T-helper 17 cell (primary cell): ENCODE measurements at regions not wholly inside any gene's neighbourhood (a gene's known extent, or its start where the extent isn't known, plus 50 kb on each side); places are given as distances from the start of the nearest gene placed in this dataset.
"Not testable (repeated sequence)": the region's sequence is repeated elsewhere in the genome, so short reads cannot be mapped to it uniquely, and the experiment has no call there.

Experiments
- ATAC-seq: fragments of 150-1000 bp; cut with Tn5 transposase; 2 replicates; pipeline ENCODE4 v1.10.0; 2021; ENCODE audit warnings: mild to moderate bottlenecking, moderate library complexity
- DNase-seq, 3 donors: peaks; one replicate each; pipeline versions ENCODE4 v3.0.0 to v3.0.0-alpha.2; 2020 to 2021
- H3K9me3 ChIP-seq: one replicate; pipeline ENCODE4 v1.7.0; 2013; ENCODE audit warnings: low read length, mild to moderate bottlenecking; ENCODE audit not compliant: control insufficient read depth, poor library complexity, severe bottlenecking
- H3K27ac Mint-ChIP-seq: one replicate; pipeline ENCODE4 v1.8.0; 2022; ENCODE audit warnings: mild to moderate bottlenecking, moderate library complexity, mixed read lengths
- H3K27me3 Mint-ChIP-seq: one replicate; pipeline ENCODE4 v1.8.0; 2022; ENCODE audit warnings: mixed read lengths
- H3K36me3 Mint-ChIP-seq: one replicate; pipeline ENCODE4 v1.8.0; 2022; ENCODE audit warnings: low read depth, mixed read lengths
- H3K4me1 Mint-ChIP-seq: one replicate; pipeline ENCODE4 v1.8.0; 2022; ENCODE audit warnings: mild to moderate bottlenecking, mixed read lengths
- H3K4me3 Mint-ChIP-seq: one replicate; pipeline ENCODE4 v1.8.0; 2022; ENCODE audit warnings: mild to moderate bottlenecking, moderate library complexity, mixed read lengths

DNA sequence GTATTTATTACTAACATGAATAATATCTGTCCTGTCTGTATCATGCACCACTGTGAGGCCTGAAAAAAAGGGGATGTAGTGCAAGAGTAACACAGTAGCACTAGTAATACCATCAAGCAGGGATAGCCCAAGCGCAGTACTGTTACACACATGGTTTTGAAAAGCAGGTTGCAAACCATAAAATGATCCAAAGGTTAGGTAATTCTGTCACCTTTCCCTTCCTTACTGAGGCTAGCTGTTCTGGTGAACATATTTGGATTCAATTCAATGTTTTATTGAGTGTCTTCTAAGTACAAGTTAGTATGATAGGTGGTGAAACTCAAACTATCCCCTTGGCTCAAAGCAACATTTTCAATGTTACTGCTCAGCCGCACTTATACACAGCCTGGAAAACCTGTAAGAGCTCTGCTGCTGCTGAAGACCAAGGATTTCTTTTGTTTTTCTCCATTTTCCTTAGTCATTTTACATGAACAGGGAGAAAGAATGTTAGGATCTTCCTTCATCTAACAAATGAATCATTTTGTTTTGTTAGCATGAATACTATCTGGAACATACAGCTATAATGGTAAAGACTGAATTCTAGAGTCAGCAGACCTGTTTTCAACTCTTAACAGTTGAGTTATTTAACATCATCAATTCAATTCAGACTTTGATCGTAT is 102.5 kb upstream of the ITPRID2 start:
- peaks cover 10% of the 10 kb centered on the region for H3K27me3 Mint-ChIP-seq
- H3K4me1 Mint-ChIP-seq: no peaks in the 10 kb centered on the region
- no peaks in the 10 kb centered on the region for H3K9me3 ChIP-seq
- H3K4me3 Mint-ChIP-seq: no peak overlapping the region
- no peak overlapping the region for H3K27ac Mint-ChIP-seq
- ATAC-seq: no peak
- H3K36me3 Mint-ChIP-seq: no peaks in the 10 kb centered on the region
- DNase-seq: no peak

DNA sequence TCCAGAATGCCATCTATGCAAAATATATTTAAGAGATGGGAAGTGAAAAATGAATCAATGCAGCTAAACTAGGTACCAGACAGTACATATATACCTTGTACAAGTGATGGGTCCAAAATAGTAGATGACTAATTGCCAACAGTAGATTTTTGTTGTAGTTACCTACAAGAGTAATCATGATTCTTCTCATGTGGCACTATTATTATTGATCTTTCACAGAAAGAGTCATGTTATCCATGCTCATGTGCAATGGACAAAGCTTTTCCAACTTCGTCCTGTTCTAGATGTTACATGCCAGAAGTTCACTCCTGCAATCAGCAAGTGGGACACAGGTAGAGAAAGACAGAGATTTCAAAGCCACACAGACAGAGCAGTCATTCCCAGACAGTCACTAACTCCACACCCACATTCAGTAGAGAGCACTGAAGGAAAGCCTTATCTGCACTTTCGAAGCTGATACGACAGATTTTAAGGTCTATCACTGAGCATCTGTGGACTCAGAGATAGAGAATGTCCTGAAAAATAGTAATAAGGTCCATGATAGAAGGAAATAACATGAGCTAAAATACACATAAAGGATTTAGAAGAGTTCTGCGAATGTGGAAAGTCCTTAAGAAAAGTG is 101.6 kb upstream of the ITPRID2 start:
- no peak overlapping the region for H3K4me3 Mint-ChIP-seq

DNA sequence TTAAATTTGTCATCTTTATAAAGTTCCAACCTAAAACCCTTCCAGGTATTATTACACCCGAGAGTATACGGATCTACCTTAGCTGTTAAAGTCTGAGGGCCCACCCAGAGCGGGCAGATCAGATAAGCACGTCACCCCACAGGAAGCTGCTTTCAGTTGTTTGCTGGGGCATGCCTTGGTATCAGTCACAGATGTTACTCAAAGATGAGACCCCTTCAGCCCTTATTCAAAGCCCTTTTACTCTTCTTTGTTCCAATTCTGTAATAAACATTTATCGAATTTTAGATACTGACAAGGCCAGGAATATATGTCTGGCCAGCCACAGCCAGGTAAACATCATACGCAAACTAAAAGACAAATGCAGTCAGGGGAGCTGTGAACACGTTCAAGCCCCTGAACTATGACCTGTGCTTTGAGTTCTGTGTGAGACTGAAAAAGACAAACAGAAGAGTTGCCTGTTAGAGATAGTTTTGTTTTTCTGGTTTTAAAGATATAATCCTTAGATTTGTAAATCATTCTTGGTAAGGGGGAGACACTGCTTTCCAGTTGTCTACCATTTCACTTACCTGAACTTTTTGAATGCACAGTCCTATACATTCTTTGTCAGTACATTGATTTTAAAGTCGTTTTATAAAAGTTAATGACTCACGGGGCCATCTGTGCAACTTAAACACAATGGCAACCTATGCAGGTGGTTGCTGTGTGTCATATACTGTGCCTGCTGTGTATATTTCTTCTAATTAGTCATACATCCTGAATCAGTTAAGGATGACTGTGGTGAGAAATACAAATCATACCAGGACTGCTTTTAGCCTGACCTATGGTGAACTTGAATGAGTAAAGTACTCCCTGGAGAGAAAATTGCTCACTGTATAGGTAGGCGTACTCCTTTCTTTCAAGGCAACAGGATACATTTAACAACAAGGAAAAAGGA is 100.5 kb upstream of the ITPRID2 start:
- peak; percentile 37 for ATAC-seq
- Mint-ChIP-seq H3K27ac (no peak overlapping the region), H3K4me1 (no peaks in the 10 kb centered on the region), H3K36me3 (no peaks in the 10 kb centered on the region), H3K27me3 (peaks cover 7% of the 10 kb centered on the region), H3K4me3 (no peak overlapping the region)
- DNase-seq: no peak
- H3K9me3 ChIP-seq: no peaks in the 10 kb centered on the region

More for the DNA sequence above, 101.6 kb upstream of the ITPRID2 start:
- Mint-ChIP-seq H3K27me3 (peaks cover 10% of the 10 kb centered on the region), H3K4me1 (no peaks in the 10 kb centered on the region), H3K36me3 (no peaks in the 10 kb centered on the region), H3K27ac (no peak overlapping the region)
- DNase-seq (no peak), ATAC-seq (no peak)
- no peaks in the 10 kb centered on the region for H3K9me3 ChIP-seq

DNA sequence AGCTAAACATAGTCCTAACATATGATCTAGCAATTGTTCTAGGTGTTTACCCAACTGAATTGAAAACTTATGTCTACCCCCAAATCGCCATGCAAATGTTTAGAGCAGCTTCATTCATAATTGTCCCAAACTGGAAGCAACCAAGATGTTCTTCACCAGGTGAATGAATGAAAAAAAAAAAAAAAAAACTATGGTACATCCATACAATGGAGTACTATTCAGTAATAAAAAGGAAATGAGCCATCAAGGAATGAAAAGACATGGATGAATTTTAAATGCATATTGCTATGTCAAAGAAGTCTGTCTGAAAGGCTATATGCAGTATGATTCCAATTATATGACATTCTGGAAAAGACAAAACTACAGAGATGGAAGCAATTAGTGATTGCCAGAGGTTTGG is 98.6 kb upstream of the ITPRID2 start:
- no peaks in the 10 kb centered on the region for H3K9me3 ChIP-seq
- no peak for ATAC-seq
- no peak for DNase-seq
- Mint-ChIP-seq H3K27me3 (peaks cover 5% of the 10 kb centered on the region), H3K4me1 (no peaks in the 10 kb centered on the region), H3K27ac (no peak overlapping the region), H3K4me3 (no peak overlapping the region), H3K36me3 (no peaks in the 10 kb centered on the region)

DNA sequence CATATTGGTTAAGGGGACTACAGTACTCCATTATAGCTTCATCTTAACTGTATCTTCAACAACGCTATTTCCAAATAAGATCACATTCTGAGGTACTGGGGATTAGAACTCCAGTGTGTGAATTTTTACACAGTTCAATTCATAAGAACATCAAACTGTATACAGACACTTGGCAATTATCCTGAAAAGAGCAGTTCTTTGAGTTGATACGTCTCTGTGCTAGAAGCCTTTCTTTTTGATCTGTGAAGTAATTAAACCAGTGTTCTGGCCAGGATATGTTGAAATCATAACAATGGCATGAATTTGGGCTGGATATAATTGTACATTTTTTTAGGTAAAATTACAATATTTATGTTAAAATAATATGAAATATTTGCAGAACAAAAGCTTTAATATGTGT is 93.5 kb upstream of the ITPRID2 start:
- H3K9me3 ChIP-seq: no peaks in the 10 kb centered on the region
- Mint-ChIP-seq H3K27me3 (no peaks in the 10 kb centered on the region), H3K4me3 (no peak overlapping the region), H3K36me3 (no peaks in the 10 kb centered on the region), H3K27ac (no peak overlapping the region), H3K4me1 (no peaks in the 10 kb centered on the region)
- no peak for ATAC-seq
- DNase-seq: no peak

DNA sequence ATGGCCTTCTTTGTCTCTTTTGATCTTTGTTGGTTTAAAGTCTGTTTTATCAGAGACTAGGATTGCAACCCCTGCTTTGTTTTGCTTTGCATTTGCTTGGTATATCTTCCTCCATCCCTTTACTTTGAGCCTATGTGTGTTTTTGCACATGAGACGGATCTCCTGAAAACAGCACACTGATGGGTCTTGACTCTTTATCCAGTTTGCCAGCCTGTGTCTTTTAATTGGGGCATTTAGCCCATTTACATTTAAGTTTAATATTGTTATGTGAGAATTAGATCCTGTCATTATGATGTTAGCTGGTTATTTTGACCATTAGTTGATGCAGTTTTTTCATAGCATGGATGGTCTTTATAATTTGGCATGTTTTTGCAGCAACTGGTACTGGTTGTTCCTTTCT is 89.2 kb upstream of the ITPRID2 start:
- not testable (repeated sequence) for ATAC-seq, H3K4me3 Mint-ChIP-seq, H3K36me3 Mint-ChIP-seq, DNase-seq, H3K27ac Mint-ChIP-seq, H3K9me3 ChIP-seq, H3K4me1 Mint-ChIP-seq
- H3K27me3 Mint-ChIP-seq: peaks cover 14% of the 10 kb centered on the region

DNA sequence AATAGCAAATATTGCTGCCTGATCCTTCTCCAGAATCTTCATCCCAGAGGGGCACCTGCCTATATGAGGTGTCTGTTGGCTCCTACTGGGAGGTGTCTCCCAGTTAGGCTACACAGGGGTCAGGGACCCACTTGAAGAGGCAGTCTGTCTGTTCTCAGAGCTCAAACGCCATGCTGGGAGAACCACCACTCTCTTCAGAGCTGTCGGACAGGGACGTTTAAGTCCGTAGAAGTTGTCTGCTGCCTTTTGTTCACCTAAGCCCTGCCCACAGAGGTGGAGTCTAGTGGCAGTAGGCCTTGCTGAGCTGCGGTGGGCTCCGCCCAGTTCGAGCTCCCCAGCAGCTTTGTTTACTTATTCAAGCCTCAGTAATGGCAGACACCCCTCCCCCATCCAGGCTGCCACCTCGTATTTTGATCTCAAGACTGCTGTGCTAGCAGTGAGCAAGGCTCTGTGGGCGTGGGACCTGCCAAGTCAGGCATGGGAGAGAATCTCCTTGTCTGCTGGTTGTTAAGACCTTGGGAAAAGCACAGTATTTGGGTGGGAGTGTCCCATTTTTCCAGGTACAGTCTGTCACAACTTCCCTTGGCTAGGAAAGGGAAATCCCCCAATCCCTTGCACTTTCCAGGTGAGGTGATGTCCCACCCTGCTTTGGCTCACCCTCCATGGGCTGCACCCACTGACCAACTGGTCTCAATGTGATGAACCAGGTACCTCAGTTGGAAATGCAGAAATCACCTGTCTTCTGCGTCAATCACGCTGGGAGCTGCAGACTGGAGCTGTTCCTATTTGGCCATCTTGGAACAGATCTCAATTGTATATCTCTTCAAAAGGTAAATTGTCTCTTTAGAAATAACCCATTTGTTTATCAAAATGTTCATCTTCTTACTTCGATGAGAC is 87.4 kb upstream of the ITPRID2 start:
- not testable (repeated sequence) for H3K27ac Mint-ChIP-seq, H3K4me1 Mint-ChIP-seq, H3K4me3 Mint-ChIP-seq, H3K9me3 ChIP-seq, H3K36me3 Mint-ChIP-seq, DNase-seq, ATAC-seq
- H3K27me3 Mint-ChIP-seq: peaks cover 16% of the 10 kb centered on the region

DNA sequence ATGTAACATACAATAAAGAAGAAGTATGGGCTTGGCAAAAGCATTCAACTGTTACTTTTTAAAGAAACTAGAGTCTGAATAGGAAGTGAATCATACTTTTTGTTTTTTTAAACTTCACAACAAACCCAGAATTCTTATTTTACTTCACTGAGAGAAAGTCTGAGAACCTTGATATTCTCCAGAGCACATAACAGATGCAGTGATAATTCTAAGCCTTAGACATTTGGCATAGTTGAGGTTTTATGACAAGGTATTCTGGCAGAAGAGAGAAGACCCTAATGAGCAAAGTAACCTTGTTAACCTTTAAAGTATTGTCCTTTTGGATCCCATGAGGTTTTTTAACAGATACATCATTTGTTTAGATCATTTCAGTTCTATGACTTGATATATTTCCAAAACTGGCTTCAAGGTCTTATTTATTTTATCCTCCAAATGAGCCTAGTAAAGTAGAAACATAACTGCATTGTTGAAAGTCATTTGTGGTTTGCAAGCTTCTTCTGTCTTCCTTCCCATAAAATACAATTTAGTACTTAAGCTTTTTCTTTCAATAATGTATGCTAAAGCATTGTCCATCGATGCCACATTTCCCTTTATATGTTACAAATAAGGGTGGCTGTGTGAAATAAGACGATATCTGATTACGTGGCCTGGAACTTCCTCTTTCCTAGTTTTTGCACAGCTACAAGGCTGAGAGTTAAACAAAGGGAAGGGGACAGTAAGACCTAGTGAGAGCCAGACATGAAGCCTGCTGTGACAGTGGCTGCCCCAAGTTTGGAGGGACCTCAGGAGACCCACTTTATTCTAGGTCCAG is 86.1 kb upstream of the ITPRID2 start:
- no peak overlapping the region for H3K4me3 Mint-ChIP-seq
- H3K36me3 Mint-ChIP-seq: no peaks in the 10 kb centered on the region
- no peaks in the 10 kb centered on the region for H3K9me3 ChIP-seq
- no peak overlapping the region for H3K27ac Mint-ChIP-seq
- ATAC-seq: no peak
- DNase-seq: no peak
- no peaks in the 10 kb centered on the region for H3K4me1 Mint-ChIP-seq
- H3K27me3 Mint-ChIP-seq: peaks cover 19% of the 10 kb centered on the region

DNA sequence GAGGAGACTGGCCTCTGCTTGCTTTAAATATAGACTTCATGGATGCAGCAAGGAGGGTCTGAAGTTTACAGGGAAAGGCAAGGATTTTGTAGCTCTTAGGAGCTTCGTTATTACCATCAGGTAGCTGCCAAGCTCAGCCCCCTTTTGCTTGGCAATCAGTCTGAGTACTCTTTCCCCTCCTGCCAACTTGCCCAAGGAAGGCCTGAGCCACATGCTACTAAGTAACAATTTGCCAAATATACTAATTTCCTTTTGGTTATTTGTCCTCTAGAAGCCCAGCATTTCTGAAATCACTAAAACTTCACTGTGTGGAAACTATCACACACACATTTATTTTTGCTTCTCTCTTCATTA is 85.5 kb upstream of the ITPRID2 start:
- DNase-seq (no peak), ATAC-seq (no peak)
- Mint-ChIP-seq H3K4me3 (no peak overlapping the region), H3K4me1 (peaks cover 4% of the 10 kb centered on the region), H3K27ac (no peak overlapping the region), H3K36me3 (no peaks in the 10 kb centered on the region), H3K27me3 (peaks cover 23% of the 10 kb centered on the region)
- H3K9me3 ChIP-seq: no peaks in the 10 kb centered on the region

DNA sequence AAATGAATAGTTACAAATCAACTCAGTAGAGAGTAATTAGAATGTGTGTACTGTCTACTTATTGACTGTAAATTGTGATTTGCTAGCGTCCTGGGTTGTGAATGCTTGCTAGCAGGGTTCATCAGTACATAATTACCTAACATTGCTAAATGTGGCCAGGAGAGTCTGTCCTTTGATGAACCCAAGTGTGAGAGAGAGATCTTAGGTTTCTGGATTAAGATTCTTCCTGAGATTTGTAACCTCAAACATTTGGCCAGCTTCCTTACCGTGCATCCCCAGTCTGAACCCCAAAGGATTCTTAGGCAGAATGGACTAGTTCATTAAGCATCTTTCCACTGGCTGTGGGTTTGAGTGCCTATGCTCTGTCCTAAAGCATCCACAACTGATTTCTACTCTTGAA is 84.0 kb upstream of the ITPRID2 start:
- DNase-seq (no peak), ATAC-seq (no peak)
- H3K9me3 ChIP-seq: no peaks in the 10 kb centered on the region
- peaks cover 4% of the 10 kb centered on the region for H3K4me1 Mint-ChIP-seq
- no peak overlapping the region for H3K4me3 Mint-ChIP-seq
- H3K27me3 Mint-ChIP-seq: peaks cover 25% of the 10 kb centered on the region
- H3K27ac Mint-ChIP-seq: no peak overlapping the region
- H3K36me3 Mint-ChIP-seq: no peaks in the 10 kb centered on the region

DNA sequence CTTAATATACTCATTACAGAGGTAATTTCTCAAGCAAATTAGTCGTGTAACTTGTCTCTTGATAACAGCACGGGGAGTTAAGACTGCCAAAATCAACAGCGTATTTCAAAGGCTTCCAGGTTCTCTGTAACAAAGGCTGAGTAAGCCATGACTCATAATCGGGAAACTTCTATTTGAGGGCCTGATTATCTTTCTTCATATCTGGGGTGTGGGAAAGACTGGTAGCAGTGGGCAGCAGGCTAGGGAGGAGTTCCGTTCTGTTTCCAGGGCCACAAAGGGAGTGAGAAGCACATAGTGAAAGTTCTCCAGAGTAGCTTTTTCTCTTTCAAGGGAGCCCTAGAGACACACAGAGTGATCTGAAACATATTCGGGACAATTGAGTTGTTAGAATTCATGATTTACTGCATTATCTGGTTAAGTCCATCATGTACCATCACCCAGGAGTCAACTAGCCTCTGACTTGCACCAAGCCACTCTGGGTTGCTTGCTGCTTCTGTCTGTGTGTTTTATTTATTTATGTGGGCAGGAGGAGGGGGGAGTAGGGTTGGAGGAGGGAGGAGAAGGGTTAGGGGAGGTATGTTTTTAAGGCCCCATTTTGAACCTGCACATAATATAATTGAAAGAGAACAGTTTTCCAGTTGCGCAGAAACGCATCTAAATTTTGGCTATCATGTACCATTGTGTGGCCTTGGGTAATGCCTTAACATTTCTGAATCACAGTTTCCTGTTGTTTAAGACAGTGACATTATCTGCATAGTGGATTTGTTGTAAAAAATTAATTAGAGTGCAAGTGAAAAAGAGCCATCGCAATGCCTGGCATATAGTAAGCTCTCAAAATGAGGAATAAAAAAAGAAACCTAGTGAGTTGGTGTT is 80.5 kb upstream of the ITPRID2 start:
- Mint-ChIP-seq H3K27me3 (peaks cover 20% of the 10 kb centered on the region), H3K4me1 (peaks cover 10% of the 10 kb centered on the region), H3K36me3 (no peaks in the 10 kb centered on the region), H3K4me3 (no peak overlapping the region), H3K27ac (no peak overlapping the region)
- DNase-seq (no peak), ATAC-seq (no peak)
- H3K9me3 ChIP-seq: no peaks in the 10 kb centered on the region
